ENCODE measurements at regions not wholly inside any gene's neighbourhood (a gene's known extent, or its start where the extent isn't known, plus 50 kb on each side); places are given as distances from the start of the nearest gene placed in this dataset.

GRCh38 chr12:126218697-126219096, 1153.5 kb downstream of the AACS start:
- TF ChIP-seq, protein P1, sequence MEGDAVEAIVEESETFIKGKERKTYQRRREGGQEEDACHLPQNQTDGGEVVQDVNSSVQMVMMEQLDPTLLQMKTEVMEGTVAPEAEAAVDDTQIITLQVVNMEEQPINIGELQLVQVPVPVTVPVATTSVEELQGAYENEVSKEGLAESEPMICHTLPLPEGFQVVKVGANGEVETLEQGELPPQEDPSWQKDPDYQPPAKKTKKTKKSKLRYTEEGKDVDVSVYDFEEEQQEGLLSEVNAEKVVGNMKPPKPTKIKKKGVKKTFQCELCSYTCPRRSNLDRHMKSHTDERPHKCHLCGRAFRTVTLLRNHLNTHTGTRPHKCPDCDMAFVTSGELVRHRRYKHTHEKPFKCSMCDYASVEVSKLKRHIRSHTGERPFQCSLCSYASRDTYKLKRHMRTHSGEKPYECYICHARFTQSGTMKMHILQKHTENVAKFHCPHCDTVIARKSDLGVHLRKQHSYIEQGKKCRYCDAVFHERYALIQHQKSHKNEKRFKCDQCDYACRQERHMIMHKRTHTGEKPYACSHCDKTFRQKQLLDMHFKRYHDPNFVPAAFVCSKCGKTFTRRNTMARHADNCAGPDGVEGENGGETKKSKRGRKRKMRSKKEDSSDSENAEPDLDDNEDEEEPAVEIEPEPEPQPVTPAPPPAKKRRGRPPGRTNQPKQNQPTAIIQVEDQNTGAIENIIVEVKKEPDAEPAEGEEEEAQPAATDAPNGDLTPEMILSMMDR (IDR thresholded peaks at IDR 0.05 in 8 of 11, conservative IDR thresholded peaks at IDR 0.05 in 3 of 11) = no peak
- TF ChIP-seq POLR2A (IDR thresholded peaks at IDR 0.05) (no peak), POLR2AphosphoS5 (IDR thresholded peaks at IDR 0.05) (no peak)
